ENCODE measurements at regions not wholly inside any gene's neighbourhood (a gene's known extent, or its start where the extent isn't known, plus 50 kb on each side); places are given as distances from the start of the nearest gene placed in this dataset.
"Not testable (repeated sequence)": the region's sequence is repeated elsewhere in the genome, so short reads cannot be mapped to it uniquely, and the experiment has no call there.

- DNase-seq (ENCODE audit: low read depth in 1 of 2, low spot score in 1 of 2), result no peak
Measured at GRCh38 chr2:16195681-16196070, 255.3 kb downstream of the MYCN start.

DNA sequence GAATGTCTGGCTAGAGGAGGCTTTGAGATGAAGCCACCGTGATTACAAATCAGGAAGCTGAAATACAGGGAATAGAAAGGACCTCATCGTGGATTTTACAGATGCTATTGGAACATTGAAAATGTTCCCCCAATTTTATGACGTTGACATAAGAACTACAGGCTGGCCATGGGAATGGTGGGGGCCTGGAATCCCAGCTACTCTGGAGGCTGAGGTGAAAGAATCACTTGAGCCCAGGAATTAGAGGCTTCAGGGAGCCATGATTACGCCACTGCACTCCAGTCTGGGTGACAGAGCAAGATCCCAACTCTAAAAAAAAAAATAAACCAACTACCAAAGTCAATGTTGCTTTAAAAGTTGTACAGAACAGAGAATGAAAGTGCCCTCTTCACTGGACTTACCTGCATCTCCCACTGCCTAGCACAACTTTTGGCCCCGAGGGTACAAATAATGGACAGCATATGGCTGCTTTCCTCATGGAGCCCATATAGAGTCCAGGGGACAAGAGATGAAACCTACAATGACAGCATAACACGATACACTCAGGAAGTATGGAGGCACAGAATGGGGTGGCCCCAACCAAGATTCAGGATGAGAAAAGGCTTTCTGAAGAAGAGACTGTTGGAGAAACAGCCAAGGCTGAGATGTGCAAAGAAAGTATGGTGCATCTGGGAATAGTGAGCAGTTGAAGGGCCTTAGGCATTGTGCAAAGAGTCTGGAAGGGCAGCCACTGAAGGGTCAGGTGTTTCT is 254.8 kb downstream of the MYCN start:
- DNase-seq (ENCODE audit: low read depth in 1 of 2, low spot score in 1 of 2), result no peak

DNA sequence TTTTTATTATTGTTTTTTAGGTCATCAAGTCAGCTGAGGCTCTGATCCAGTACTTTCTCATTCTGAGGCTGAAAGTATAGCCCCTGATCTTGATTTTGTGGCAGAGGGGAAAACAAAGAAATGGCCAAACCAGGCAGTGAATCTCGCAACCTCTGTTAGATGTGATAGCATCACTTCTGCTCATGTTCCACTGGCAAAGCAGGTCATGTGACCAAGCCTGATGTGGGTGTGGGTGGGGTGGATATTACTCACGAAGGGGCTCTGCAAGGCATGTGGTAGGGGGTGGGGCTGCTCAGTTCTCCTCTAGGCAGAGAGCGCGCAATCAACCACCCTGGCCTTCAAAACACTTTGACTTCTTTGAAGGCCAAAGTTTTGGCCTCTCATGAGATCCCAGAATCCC is 254.2 kb downstream of the MYCN start:
- DNase-seq (ENCODE audit: low read depth in 1 of 2, low spot score in 1 of 2), result no peak

GRCh38 chr2:16194096-16194390 is 253.7 kb downstream of the MYCN start:
- no peak for DNase-seq (ENCODE audit: low read depth in 1 of 2, low spot score in 1 of 2)

- DNase-seq (ENCODE audit: low read depth in 1 of 2, low spot score in 1 of 2), result no peak
Measured at GRCh38 chr2:16192416-16193216, 252.3 kb downstream of the MYCN start.

DNA sequence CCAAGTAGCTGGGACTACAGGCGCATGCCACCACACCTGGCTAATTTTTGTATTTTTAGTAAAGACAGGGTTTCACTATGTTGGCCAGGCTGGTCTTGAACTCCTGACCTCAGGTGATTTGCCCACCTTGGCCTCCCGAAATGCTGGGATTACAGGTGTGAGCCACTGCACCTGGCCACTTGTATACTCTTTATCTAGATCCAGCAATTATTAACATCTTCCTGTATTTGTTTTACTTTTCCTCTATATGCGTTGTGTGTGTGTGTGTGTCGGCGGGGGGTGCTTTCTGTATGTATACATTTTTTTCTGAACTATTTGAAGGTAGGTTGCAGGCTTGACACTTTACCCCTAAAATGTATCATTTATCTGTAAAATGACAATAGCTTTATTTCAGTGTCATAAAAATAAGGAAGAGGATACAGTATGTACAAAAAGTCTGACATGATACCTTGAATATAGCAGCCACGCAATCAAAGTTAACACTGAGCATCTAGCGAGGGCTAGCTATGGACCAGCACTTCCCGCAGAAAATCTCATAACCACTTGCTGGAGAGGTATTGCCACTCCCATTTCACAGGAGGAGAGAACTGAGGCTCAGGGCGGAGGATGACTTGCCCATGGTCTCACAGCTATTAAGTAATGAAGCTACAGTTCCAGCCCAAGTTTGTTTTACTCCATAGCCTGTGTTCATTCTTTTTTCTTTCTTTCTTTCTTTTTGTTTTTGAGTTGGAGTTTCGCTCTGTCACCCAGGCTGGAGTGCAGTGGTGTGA is 251.3 kb downstream of the MYCN start:
- no peak for DNase-seq (ENCODE audit: low read depth in 1 of 2, low spot score in 1 of 2)

- no peak for DNase-seq (ENCODE audit: low read depth in 1 of 2, low spot score in 1 of 2)
Measured at GRCh38 chr2:16190446-16191270, 250.3 kb downstream of the MYCN start.

DNA sequence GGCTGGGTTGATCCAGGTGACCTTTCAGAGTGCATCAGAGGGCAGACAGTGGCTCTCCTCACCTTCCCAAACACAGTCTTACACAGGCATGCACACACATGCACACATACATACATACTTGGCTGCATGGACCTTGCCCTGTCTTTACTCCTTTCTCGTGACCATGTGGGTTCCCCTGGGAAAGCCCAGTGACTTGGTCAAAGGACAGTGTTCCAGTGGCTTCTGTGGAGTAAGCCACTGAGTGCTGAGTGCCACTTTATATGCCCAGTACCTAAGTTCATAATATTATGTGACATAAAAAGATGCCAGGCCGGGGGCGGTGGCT is 249.4 kb downstream of the MYCN start:
- DNase-seq (ENCODE audit: low read depth in 1 of 2, low spot score in 1 of 2), result no peak

- DNase-seq (ENCODE audit: low read depth in 1 of 2, low spot score in 1 of 2), result no peak
Measured at GRCh38 chr2:16189029-16189835, 248.9 kb downstream of the MYCN start.

DNA sequence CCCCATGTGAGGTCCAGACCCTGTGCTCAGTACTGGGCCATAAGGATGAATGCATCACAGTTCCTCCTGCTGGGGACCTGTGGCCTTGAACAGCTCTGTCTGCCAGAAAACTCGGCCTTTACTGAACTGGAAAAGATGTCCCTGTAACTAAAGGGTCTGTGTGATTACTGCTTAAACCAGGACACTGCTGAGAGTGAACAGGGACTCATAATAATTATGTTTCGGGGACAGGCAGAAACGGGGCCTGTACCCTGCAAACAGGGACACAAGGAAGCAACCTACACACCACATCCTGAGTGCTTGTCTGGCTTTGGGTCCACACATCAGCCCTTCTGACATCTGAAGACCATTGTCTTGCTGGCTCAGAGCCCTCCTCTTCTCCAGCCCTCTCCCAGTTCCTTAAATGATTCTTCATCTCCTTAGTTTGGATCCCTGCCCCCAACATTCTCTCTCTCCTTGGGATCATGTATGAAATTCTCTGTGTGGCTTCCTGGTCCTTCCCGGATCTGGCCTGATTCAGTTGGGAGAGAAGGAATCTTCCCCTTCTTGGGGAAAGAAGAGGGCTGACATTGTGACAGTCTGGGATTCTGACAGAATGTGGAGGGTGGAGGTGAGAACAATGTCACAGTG is 248.0 kb downstream of the MYCN start:
- no peak for DNase-seq (ENCODE audit: low read depth in 1 of 2, low spot score in 1 of 2)

GRCh38 chr2:16187482-16187817 is 247.1 kb downstream of the MYCN start:
- DNase-seq (ENCODE audit: low read depth in 1 of 2, low spot score in 1 of 2), result no peak

- no peak for DNase-seq (ENCODE audit: low read depth in 1 of 2, low spot score in 1 of 2)
Measured at GRCh38 chr2:16186661-16187481, 246.5 kb downstream of the MYCN start.

DNA sequence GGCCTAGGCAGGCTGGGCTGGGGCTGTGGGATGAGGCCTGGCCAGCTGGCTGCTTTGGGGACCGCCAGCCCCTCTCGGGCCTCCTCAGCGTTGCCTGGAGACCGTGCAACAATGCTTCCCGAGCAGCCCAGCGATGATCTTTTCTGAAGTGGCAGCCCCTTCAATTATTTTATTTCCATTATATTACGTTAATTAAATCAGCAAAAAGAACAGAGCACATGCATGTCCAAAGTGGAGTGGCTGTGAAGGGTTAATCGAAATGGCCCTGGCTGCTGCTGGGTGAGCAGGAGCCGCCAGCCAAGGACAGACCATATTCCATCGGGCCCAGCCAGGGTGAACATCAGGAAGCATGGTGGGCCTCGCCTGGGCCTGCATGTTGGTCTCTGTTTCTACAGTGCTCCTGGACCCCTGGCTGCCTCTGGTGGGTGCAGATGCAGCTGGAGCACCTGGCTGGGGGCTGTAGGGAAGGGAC is 245.5 kb downstream of the MYCN start:
- DNase-seq (ENCODE audit: low read depth in 1 of 2, low spot score in 1 of 2), result no peak

GRCh38 chr2:16184945-16185660 is 244.8 kb downstream of the MYCN start:
- DNase-seq (ENCODE audit: low read depth in 1 of 2, low spot score in 1 of 2), result no peak

DNA sequence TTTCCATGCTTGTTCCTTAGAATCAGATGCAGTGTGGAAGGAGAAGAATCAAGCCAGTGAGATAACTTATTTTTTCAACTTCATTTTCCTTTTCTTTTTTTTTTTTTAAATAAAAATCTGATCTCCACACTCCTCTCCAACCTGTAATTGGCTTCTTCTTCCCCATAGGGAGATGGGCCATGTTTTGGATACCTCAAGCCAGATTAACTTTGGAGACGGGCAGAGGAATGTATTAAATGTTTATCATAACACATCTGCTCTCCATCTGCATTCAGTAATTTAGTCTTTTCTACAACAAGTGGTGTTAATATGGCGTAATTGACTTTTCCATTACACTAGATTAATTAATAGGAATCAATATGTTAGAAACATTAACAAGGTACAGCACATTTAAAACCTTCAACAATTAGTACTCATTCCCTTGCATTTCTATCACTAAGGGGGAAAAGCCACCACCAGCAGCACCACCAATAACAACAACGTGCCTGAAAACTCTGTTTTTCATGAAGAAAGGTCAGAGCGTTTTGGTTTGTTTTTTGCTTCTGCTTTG is 244.1 kb downstream of the MYCN start:
- DNase-seq (ENCODE audit: low read depth in 1 of 2, low spot score in 1 of 2), result no peak

GRCh38 chr2:16183345-16183744 is 243.0 kb downstream of the MYCN start:
- no peak for DNase-seq (ENCODE audit: low read depth in 1 of 2, low spot score in 1 of 2)

- DNase-seq (ENCODE audit: low read depth in 1 of 2, low spot score in 1 of 2), result no peak
Measured at GRCh38 chr2:16182841-16183240, 242.5 kb downstream of the MYCN start.

DNA sequence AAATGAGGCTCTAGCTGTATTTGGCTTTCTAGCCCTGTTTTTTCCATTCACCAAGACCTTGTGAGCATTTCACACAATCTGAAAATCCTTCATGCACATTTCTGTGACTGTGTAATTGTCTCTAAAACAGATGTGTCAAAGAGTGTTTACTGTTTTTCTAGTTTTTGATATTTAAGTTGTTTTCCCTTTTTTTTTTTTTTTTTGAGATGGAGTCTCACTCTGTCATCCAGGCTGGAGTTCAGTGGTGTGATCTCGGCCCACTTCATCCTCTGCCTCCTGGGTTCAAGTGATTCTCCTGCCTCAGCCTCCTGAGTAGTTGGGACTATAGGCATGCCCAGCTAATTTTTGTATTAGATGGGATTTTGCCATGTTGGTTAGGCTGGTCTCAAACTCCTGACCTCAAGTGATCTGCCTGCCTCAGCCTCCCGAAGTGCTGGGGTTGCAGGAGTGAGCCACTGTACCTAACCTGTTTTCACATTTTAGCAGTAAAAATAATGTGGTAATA is 242.0 kb downstream of the MYCN start:
- not testable (repeated sequence) for DNase-seq (ENCODE audit: low read depth in 1 of 2, low spot score in 1 of 2)
